Natural killer cell treated with Interleukin-12 subunit alpha and Interleukin-12 subunit beta and Interleukin-15 and Interleukin-18, amount 100 ng/mL, for 72 hours (primary cell): ENCODE measurements at regions not wholly inside any gene's neighbourhood (a gene's known extent, or its start where the extent isn't known, plus 50 kb on each side); places are given as distances from the start of the nearest gene placed in this dataset.
"Not testable (repeated sequence)": the region's sequence is repeated elsewhere in the genome, so short reads cannot be mapped to it uniquely, and the experiment has no call there.

Experiments
- ATAC-seq, 2 donors: fragments of 150-1000 bp; cut with Tn5 transposase in 1 of 2; sonication (Bioruptor Pico), chemical (Tn5 transposase) in 1 of 2; 2 replicates each; pipeline ENCODE4 v1.10.0; 2021
- DNase-seq: peaks from one replicate; pipeline ENCODE4 v3.0.0; 2022; ENCODE audit warnings: low spot score
- H3K27ac Mint-ChIP-seq, 2 donors: 1 replicate in 1 of 2; 2 replicates in 1 of 2; pipeline ENCODE4 v1.8.0; 2022; ENCODE audit warnings: mixed read lengths in 2 of 2, mild to moderate bottlenecking in 1 of 2, moderate library complexity in 1 of 2
- H3K27me3 Mint-ChIP-seq, 2 donors: 1 replicate in 1 of 2; 2 replicates in 1 of 2; pipeline ENCODE4 v1.8.0; 2022; ENCODE audit warnings: mixed read lengths in 2 of 2
- H3K36me3 Mint-ChIP-seq: one replicate; pipeline ENCODE4 v1.8.0; 2022; ENCODE audit warnings: mixed read lengths
- H3K4me1 Mint-ChIP-seq, 2 donors: 1 replicate in 1 of 2; 2 replicates in 1 of 2; pipeline ENCODE4 v1.8.0; 2022; ENCODE audit warnings: low read depth in 2 of 2, mixed read lengths in 2 of 2, mild to moderate bottlenecking in 1 of 2
- H3K4me3 Mint-ChIP-seq: one replicate; pipeline ENCODE4 v1.8.0; 2022; ENCODE audit warnings: mixed read lengths
- H3K9me3 Mint-ChIP-seq: 2 replicates; pipeline ENCODE4 v1.8.0; 2022; ENCODE audit warnings: mixed read lengths

DNA sequence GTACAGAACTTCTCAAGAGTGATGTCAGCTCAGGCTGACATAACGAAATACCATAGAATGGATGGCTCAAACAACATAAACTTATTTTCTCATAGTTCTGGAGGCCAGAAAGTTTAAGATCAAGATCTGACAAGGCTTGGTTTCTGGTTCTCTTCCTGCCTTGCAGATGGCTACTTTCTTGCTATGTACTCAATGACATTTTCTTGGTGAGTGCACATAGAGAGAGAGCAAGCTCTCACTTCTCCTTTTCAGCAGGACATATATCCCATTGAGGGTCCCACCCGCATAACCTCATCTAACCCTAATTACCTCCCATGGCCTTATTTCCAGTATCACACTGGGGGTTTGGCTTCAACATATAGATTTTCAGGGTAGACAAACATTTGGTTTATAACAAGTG lies 1072.1 kb downstream of the PLOD2 start:
- Mint-ChIP-seq H3K27ac (no peak overlapping the region), H3K9me3 (peaks cover 12% of the 10 kb centered on the region), H3K27me3 (no peaks in the 10 kb centered on the region), H3K36me3 (no peaks in the 10 kb centered on the region), H3K4me1 (no peaks in the 10 kb centered on the region), H3K4me3 (no peak overlapping the region)
- no peak for DNase-seq
- ATAC-seq = no peak

DNA sequence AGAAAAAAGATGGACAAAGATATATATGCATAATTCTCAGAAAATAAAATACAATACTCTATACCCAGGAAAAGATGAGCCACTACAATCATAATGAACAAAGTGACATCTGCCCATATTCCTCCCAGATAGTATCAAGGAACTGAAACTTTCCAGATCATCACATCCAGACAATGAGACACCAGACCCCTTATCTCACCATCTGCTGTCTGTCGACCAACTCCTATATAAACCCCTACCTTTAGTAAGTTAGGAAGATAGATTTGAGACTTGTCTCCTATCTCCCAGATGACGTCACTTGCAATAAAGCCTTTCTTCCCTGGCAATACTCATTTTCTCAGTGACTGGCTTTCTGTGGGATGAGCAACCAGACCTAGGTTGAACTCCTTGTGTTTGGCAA lies 1071.6 kb downstream of the PLOD2 start:
- Mint-ChIP-seq H3K27me3 (no peaks in the 10 kb centered on the region), H3K4me3 (no peak overlapping the region), H3K36me3 (no peaks in the 10 kb centered on the region), H3K9me3 (peaks cover 12% of the 10 kb centered on the region), H3K4me1 (no peaks in the 10 kb centered on the region), H3K27ac (no peak overlapping the region)
- no peak for DNase-seq
- ATAC-seq = no peak

DNA sequence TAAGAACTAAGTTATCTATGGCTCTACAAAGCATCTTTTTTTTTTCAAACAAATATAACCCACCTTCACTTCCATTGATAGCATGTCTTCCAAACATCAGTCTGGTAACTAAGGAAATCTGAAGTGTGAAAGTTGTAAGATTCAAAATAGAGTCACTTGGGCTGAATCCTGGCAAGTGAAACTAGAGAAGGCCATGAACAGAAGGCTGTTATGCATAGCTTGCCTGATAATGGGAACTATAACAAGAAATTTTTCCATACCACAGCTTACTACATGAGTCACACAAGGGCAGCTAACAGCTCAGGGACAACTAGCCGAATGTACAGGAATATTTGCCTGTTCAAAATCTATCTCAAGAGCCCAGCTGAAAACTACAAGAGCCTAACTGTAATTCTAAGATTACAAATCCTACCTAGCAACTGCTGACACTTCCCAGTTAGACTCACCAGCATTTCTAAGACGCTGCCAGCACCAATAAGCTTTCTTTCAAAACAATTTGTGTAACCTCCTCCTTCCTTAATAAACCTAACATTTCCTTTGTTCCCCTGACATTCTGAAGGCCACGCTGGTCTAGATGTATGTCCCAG lies 1066.5 kb downstream of the PLOD2 start:
- no peak overlapping the region for H3K27ac Mint-ChIP-seq
- no peaks in the 10 kb centered on the region for H3K36me3 Mint-ChIP-seq
- H3K27me3 Mint-ChIP-seq = no peaks in the 10 kb centered on the region
- no peak overlapping the region for H3K4me3 Mint-ChIP-seq
- DNase-seq (no peak), ATAC-seq (no peak)
- no peaks in the 10 kb centered on the region for H3K4me1 Mint-ChIP-seq
- H3K9me3 Mint-ChIP-seq = peaks cover 8% of the 10 kb centered on the region

DNA sequence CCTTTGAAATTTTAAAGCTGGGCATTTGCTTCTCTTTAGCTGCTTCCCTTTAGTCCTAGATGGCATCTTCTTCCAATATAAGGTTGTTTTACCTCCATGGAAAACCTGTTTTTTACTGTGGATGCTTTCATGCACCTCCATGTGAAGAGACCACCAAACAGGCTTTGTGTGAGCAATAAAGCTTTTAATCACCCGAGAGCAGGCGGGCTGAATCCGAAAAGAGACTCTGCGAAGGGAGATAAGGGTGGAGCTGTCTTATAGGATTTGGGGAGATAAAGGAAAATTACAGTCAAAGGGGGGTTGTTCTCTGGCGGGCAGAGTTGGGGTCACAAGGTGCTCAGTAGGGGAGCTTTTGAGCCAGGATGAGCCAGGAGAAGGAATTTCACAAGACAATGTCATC lies 1049.8 kb downstream of the PLOD2 start:
- H3K4me3 Mint-ChIP-seq, DNase-seq, H3K27me3 Mint-ChIP-seq, ATAC-seq, H3K4me1 Mint-ChIP-seq, H3K27ac Mint-ChIP-seq: not testable (repeated sequence)
- Mint-ChIP-seq H3K36me3 (peaks cover 13% of the 10 kb centered on the region), H3K9me3 (peaks cover 32% of the 10 kb centered on the region)

GRCh38 chr3:145116769-145117168 lies 1044.2 kb downstream of the PLOD2 start:
- peaks cover 19% of the 10 kb centered on the region for H3K36me3 Mint-ChIP-seq
- H3K4me3 Mint-ChIP-seq = no peak overlapping the region
- no peaks in the 10 kb centered on the region for H3K27me3 Mint-ChIP-seq
- ATAC-seq = no peak
- no peak overlapping the region for H3K27ac Mint-ChIP-seq
- no peaks in the 10 kb centered on the region for H3K4me1 Mint-ChIP-seq
- no peak for DNase-seq
- peaks cover 39% of the 10 kb centered on the region for H3K9me3 Mint-ChIP-seq

- peaks cover 31% of the 10 kb centered on the region for H3K9me3 Mint-ChIP-seq
- no peak overlapping the region for H3K27ac Mint-ChIP-seq
- no peaks in the 10 kb centered on the region for H3K27me3 Mint-ChIP-seq
Observed at GRCh38 chr3:145118303-145118702, 1042.7 kb downstream of the PLOD2 start.

GRCh38 chr3:145124900-145125678 lies 1035.9 kb downstream of the PLOD2 start:
- H3K4me3 Mint-ChIP-seq = no peak overlapping the region
- DNase-seq (no peak), ATAC-seq (no peak)
- peaks cover 6% of the 10 kb centered on the region for H3K9me3 Mint-ChIP-seq
- no peaks in the 10 kb centered on the region for H3K36me3 Mint-ChIP-seq
- no peaks in the 10 kb centered on the region for H3K4me1 Mint-ChIP-seq
- H3K27me3 Mint-ChIP-seq = no peaks in the 10 kb centered on the region
- no peak overlapping the region for H3K27ac Mint-ChIP-seq

More at GRCh38 chr3:145118303-145118702, 1042.7 kb downstream of the PLOD2 start:
- no peaks in the 10 kb centered on the region for H3K4me1 Mint-ChIP-seq
- peaks cover 19% of the 10 kb centered on the region for H3K36me3 Mint-ChIP-seq
- no peak for DNase-seq
- H3K4me3 Mint-ChIP-seq = no peak overlapping the region
- ATAC-seq = no peak

GRCh38 chr3:145133281-145133680 lies 1027.7 kb downstream of the PLOD2 start:
- ATAC-seq = no peak
- Mint-ChIP-seq H3K4me1 (no peaks in the 10 kb centered on the region), H3K9me3 (peaks cover 3% of the 10 kb centered on the region), H3K27ac (no peak overlapping the region), H3K4me3 (no peak overlapping the region), H3K27me3 (no peaks in the 10 kb centered on the region), H3K36me3 (no peaks in the 10 kb centered on the region)
- DNase-seq = no peak

- no peak overlapping the region for H3K4me3 Mint-ChIP-seq
- no peaks in the 10 kb centered on the region for H3K36me3 Mint-ChIP-seq
- ATAC-seq = no peak
- no peaks in the 10 kb centered on the region for H3K4me1 Mint-ChIP-seq
- no peak overlapping the region for H3K27ac Mint-ChIP-seq
- no peak for DNase-seq
- peaks cover 3% of the 10 kb centered on the region for H3K9me3 Mint-ChIP-seq
- no peaks in the 10 kb centered on the region for H3K27me3 Mint-ChIP-seq
Observed at GRCh38 chr3:145134738-145135137, 1026.2 kb downstream of the PLOD2 start.

DNA sequence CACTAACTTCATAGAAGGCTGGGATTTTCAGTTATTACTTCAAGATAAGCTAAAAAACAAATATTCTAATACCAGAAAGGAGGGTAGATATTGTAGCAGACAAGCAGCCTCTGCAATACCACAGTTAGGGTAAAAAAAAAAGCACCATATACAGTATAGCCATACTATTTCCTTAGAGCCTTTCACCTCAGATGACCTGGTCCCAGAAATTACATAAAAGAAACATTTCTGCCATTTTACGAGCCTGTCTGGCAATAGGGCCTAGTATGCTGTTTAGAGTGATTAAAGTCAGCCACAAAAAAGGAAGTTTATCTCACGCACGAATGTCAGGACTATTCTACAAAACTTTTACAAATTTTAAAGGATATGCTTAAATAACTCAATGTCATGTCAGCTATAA lies 1016.6 kb downstream of the PLOD2 start:
- Mint-ChIP-seq H3K27me3 (no peaks in the 10 kb centered on the region), H3K4me3 (no peak overlapping the region), H3K27ac (no peak overlapping the region), H3K4me1 (no peaks in the 10 kb centered on the region), H3K36me3 (peaks cover 5% of the 10 kb centered on the region), H3K9me3 (peaks cover 9% of the 10 kb centered on the region)
- DNase-seq (no peak), ATAC-seq (no peak)

- Mint-ChIP-seq H3K27me3 (no peaks in the 10 kb centered on the region), H3K36me3 (peaks cover 5% of the 10 kb centered on the region), H3K4me1 (no peaks in the 10 kb centered on the region), H3K27ac (no peak overlapping the region), H3K4me3 (no peak overlapping the region), H3K9me3 (peaks cover 12% of the 10 kb centered on the region)
- DNase-seq = no peak
- no peak for ATAC-seq
Observed at GRCh38 chr3:145145461-145145860, 1015.5 kb downstream of the PLOD2 start.

DNA sequence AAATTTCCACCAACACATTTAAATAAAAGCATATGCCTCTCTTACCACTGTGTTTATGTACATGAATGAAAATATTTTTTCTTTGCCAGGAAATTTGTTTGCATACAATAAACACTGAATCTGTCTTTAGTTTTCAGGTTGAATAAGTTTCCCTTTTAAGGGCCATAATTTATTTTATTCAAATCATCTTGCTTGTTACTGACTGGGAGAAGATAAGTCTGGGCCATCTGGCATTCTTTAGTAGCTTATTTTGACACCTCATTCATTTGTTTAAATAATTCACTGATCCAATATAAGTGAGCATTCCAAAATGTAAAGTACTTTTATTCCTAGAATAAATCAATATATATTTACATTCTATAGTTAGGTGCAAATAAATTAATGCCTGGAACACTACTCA lies 1001.3 kb downstream of the PLOD2 start:
- no peaks in the 10 kb centered on the region for H3K36me3 Mint-ChIP-seq
- ATAC-seq (no peak), DNase-seq (no peak)
- H3K4me1 Mint-ChIP-seq = no peaks in the 10 kb centered on the region
- no peak overlapping the region for H3K27ac Mint-ChIP-seq
- no peaks in the 10 kb centered on the region for H3K27me3 Mint-ChIP-seq
- H3K4me3 Mint-ChIP-seq = no peak overlapping the region
- H3K9me3 Mint-ChIP-seq = peaks cover 13% of the 10 kb centered on the region

DNA sequence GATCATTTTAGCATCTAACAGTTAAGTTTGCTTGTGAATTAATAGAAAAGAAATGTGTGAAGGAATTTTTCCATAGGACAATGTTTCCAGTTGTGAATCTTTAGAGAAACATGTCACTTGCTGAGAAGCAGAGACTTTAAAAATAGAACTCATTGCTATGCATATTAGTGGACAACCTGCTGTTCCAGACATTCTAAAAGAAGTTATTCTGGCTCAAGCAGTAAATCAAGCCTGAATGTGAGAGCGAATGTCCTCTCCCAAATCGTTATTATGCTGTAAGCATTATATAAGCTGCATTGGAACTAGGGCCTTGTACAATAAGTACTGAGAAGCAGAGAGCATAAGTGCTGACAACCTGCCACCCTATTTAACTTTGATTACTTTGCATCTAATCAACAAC lies 990.9 kb downstream of the PLOD2 start:
- H3K27me3 Mint-ChIP-seq = no peaks in the 10 kb centered on the region
- H3K4me1 Mint-ChIP-seq = no peaks in the 10 kb centered on the region
- H3K4me3 Mint-ChIP-seq = no peak overlapping the region
- H3K9me3 Mint-ChIP-seq = peaks cover 3% of the 10 kb centered on the region
- ATAC-seq (no peak), DNase-seq (no peak)
- no peak overlapping the region for H3K27ac Mint-ChIP-seq
- no peaks in the 10 kb centered on the region for H3K36me3 Mint-ChIP-seq

DNA sequence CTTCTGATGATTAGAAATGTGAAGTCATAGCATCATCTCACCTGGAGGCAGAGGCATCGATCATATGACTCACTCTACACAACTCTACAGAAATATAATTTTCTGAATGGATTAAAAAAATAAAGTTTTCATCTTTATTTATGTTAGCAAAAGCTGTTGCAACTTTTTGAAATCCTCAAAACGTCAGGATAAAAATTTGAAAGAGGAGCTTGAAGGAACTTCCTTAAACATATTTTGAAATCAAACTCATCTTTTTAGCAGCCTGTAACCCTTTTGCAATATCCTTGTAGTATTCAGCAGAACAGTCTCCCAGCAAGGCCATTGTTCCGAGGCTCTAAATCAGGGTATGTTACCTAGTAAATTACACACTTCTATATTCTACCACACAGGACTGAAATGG lies 985.4 kb downstream of the PLOD2 start:
- Mint-ChIP-seq H3K9me3 (peaks cover 3% of the 10 kb centered on the region), H3K27me3 (no peaks in the 10 kb centered on the region), H3K36me3 (no peaks in the 10 kb centered on the region), H3K27ac (no peak overlapping the region), H3K4me1 (no peaks in the 10 kb centered on the region), H3K4me3 (no peak overlapping the region)
- DNase-seq (no peak), ATAC-seq (no peak)

- Mint-ChIP-seq H3K4me3 (no peak overlapping the region), H3K4me1 (no peaks in the 10 kb centered on the region), H3K27me3 (no peaks in the 10 kb centered on the region), H3K9me3 (peaks cover 3% of the 10 kb centered on the region), H3K27ac (no peak overlapping the region), H3K36me3 (no peaks in the 10 kb centered on the region)
- DNase-seq (no peak), ATAC-seq (no peak)
Observed at GRCh38 chr3:145176907-145177306, 984.1 kb downstream of the PLOD2 start.
